GM12874 (cell line): ENCODE measurements at regions not wholly inside any gene's neighbourhood (a gene's known extent, or its start where the extent isn't known, plus 50 kb on each side); places are given as distances from the start of the nearest gene placed in this dataset.

Source experiments
- TF ChIP-seq, protein P1 (sequence below): IDR thresholded peaks from 2 replicates; pipeline ENCODE4 v1.5.1; 2011; ENCODE audit warnings: low read depth, mild to moderate bottlenecking, control low read depth, low read length, moderate library complexity; ENCODE audit not compliant: insufficient read depth

DNA sequence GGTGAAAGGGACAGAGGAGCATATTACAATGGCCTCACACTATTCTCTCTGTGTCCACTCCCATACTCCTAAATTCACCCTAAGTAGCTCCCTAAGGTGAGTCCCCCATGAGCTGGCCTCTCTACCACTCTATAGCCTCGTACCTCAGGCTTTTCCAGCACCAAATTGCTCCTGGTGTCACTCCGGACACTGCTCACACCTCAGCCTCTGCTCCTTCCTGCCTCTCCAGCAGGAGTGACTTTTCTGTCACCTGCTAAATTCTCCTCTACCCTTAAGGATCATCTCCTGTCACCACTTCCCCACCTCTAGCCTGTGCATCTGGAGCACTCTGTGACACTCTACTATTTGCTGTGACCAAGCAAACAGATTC, 65.8 kb upstream of the CAMK1G start:
- TF ChIP-seq, protein P1, sequence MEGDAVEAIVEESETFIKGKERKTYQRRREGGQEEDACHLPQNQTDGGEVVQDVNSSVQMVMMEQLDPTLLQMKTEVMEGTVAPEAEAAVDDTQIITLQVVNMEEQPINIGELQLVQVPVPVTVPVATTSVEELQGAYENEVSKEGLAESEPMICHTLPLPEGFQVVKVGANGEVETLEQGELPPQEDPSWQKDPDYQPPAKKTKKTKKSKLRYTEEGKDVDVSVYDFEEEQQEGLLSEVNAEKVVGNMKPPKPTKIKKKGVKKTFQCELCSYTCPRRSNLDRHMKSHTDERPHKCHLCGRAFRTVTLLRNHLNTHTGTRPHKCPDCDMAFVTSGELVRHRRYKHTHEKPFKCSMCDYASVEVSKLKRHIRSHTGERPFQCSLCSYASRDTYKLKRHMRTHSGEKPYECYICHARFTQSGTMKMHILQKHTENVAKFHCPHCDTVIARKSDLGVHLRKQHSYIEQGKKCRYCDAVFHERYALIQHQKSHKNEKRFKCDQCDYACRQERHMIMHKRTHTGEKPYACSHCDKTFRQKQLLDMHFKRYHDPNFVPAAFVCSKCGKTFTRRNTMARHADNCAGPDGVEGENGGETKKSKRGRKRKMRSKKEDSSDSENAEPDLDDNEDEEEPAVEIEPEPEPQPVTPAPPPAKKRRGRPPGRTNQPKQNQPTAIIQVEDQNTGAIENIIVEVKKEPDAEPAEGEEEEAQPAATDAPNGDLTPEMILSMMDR = no peak

DNA sequence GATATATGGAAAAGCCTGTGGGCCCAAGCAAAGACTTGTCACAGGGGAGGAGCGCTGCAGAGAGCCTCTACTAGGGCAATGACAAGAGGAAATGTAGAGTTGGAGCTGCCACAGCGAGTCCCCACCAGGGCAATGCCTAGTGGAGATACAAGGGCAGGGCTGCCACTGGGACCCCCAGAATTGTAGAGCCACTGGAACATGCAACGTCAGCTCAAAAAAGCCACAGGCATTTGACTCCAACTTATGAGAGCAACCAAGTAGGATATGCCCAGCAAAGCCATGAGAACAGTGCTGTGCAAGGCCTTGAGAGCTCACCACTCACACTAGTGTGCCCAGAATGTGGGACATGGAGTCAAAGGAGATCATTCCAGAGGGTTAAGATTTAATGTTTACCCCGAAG, 63.7 kb upstream of the CAMK1G start:
- TF ChIP-seq, protein P1 = no peak

DNA sequence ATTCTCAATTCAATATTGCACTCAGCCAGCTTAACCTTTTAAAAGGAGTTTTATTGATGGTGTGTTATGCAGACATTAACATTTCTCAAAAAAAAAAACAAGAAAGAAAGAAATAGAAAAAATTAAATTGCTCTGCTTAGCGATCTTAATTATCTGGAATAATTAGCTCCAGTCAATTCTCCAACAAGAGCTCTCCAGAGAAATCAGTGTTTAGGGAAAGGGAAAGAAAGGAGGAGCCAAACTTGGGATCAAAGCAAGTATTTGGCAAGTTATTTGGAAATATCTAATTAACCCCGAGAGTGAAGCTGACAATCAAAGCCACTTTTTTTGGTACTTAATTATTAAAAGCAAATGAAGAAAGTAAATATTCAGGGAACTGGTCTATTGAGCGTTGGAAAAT, 60.7 kb upstream of the CAMK1G start:
- TF ChIP-seq, protein P1 = no peak

DNA sequence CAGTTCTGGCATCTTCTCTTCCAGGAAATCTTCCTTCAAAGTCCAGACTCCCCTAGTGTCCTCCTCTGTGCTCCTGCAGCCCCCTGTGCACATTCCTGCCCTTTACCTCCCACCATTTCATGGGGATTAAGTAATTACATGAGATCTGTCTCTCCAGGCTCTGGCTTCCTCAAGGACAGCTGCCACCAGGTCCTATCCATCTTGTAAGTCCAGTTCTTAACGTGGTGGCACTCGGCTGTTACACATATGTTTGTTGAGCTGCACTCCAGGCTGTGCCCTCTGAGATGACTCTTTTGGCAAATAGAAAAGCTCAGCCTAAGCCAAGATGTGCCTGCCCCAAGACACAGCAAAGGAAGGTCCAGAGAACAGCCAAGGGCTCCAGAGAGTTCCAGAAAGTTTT, 57.4 kb upstream of the CAMK1G start:
- TF ChIP-seq, protein P1 = no peak

DNA sequence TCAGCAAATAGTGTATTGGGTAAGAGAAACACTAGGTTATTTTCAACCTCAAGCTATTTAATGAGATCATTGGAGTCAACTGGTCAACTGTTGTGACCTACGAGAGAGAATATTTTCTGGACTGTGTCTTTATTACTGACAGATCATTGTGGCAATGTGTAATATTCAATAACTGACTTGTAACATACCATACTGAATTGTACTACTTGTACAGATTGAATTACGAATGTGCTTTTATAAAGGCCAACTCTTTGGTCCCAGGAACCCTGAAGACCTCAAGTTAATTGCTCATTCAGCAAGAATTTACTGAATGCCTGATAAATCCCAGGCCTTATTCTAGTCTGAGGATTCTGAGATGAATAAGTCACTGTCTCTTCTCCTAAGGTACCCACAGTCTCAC, 56.1 kb upstream of the CAMK1G start:
- TF ChIP-seq, protein P1 = no peak

DNA sequence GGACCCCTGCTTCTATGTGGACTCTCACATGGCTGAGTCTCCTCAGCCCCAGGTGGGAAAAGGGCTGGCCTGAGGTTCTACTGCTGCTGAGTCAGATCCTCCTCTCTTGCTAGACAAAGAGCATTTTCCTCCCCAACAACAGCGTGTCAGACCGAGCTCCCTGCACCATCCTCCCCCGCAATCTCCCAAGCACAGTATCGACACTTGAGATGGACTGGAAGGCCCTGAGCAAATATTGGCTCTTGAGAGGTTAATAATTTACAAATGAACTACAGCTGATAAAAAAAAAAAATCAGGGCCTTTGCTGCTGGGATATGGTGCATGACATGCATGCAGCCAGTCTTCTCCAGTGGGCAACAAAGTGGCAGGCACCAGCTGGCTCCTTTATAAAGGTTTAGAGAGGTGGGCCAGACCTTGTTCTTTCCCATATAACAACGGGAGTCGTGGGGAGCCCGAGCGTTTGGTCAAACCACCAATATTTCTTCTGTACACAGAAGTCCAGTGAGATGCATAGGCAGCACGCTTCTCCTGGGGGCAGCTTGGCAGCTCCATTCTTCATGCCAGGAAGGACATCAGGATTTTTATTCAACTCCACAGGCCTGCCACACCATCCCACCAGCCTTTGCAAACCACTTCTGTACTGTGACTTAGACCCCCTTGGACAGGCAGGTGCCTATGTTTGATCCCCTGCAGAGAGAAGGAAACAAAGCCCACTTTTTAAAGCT, 55.4 kb upstream of the CAMK1G start:
- TF ChIP-seq, protein P1 = no peak

DNA sequence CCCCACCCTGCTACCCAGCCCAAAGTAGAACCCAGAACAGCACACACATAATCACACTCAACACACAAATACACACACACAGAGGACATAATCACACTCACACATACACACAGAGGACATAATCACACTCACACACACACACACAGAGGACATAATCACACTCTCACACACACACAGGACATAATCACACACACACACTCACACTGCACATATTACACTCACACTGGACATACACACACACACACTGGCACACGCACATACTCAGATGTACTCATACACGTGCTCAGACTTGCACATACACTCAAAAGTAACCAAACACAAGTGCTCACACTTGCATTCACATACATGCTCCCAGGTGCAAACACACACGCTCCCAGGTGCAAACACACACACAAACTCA, 54.3 kb upstream of the CAMK1G start:
- TF ChIP-seq, protein P1 = no peak
